ENCODE measurements at regions not wholly inside any gene's neighbourhood (a gene's known extent, or its start where the extent isn't known, plus 50 kb on each side); places are given as distances from the start of the nearest gene placed in this dataset.
"Not testable (repeated sequence)": the region's sequence is repeated elsewhere in the genome, so short reads cannot be mapped to it uniquely, and the experiment has no call there.

- intact Hi-C loops (cut with DNase I); DNase-seq (ENCODE audit: low spot score): not testable (repeated sequence)
Measured at GRCh38 chr13:65771704-65772313, 1458.3 kb downstream of the PCDH9 start.

DNA sequence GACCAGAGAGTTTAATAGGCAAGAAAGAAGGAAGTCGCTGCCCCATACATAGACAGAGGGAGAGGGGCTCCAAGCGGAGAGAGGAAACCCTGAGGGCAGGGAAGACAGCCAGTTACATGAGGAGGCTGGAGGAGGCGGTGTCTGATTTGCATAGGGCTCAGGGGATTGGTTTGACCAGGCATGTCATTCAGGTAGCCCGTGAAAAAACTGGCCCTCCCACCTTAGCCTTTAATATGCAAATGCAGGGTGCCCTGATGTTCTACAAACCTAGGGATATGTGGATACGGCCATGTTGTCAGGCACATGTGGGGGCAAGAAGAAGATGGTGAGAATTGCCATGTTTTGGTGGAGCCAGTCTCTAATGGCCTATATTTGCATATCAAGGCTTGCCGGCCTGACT, 1461.6 kb downstream of the PCDH9 start:
- intact Hi-C loops (cut with DNase I) = no loop called here

DNA sequence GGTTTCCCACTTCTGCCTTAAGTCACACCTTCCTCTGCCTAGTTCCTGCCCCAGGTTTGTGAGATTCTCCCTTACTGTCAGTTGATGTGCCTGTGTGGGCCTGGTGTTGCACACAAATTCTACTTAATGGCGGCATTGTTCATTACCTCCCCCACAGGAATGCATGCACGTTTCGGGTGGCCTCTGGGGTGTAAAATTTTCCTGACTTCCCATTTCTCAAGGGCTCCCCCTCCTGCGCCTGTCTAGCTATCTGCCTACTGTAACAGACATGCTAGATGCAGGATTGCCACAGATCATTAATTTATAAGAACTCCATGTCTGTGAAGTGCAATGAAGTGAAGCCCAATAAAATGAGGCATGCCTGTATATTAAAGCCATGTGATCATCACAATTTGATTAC, 1466.3 kb downstream of the PCDH9 start:
- intact Hi-C loops (cut with DNase I) = no loop called here
- no peak for DNase-seq (ENCODE audit: low spot score)

More for the DNA sequence above, 1461.6 kb downstream of the PCDH9 start:
- no peak for DNase-seq (ENCODE audit: low spot score)

- intact Hi-C loops (cut with DNase I) = no loop called here
Measured at GRCh38 chr13:65762012-65762411, 1468.1 kb downstream of the PCDH9 start.

DNA sequence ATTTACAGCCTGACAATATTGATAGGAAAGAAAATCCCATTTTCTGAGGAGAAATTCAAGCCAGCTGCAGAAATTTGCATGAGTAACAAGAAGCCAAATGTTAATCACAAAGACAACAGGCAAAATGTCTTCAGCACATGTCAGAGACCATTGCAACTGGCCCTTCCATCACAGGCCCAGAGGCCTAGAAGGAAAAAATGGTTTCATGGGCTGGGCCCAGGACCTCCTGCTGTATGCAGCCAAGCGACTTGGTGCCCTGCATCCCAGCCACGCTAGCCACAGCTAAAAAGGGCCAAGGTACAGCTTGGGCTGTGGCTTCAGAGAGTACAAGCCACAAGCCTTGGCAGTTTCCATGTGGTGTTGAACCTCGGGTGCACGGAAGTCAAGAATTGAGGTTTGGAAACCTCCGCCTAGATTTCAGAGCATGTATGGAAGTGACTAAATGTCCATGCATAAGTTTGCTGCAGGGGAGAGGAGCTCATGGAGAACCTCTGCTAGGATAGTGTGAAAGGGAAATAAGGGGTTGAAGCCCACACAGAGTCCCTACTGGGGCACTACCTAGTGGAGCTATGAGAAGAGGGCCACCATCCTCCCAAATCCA, 1474.0 kb downstream of the PCDH9 start:
- intact Hi-C loops (cut with DNase I) = no loop called here
- DNase-seq (ENCODE audit: low spot score) = no peak

More at GRCh38 chr13:65762012-65762411, 1468.1 kb downstream of the PCDH9 start:
- DNase-seq (ENCODE audit: low spot score) = no peak

DNA sequence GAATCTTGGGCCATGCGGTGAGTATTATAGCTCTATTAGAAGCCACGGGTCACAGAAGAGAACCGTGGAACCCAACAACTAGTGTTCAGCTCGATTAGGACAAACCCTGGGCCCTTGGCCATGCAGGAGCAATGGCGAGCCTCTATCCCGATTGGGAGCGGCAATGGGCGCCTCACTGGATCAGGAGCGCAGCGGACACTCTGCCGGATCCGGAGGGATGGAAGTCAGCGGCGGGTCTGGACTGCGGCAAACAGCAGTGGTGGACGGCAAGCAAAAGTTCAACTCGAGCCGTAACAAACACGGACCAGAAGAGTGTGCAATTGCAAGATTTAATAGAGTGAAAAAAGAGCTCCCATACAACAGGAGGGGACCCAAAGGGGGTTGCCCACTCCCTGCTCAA, 1481.9 kb downstream of the PCDH9 start:
- intact Hi-C loops (cut with DNase I) = no loop called here
- no peak for DNase-seq (ENCODE audit: low spot score)

DNA sequence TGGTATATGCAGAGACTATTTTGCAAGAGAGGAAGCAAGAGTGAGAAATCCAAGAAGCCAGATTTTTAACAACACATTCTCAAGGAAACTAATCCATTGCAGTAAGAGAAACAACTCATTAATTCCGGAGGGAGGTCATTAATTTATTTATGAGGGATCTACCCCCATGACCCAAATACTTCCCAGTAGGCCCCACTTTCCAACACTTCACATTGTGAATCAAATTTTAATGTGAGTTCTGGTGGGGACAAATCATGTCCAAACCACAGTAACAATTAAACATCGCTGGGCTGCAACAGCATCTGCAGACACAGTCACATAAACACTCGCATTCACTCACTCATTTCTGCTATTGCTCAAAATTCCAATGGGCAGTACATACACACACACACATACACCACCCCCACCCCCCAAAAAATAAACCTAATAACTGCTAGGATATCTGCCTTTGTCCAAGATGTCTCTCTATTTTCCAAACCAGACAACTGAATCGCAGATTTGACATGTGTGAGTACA, 1483.7 kb downstream of the PCDH9 start:
- DNase-seq (ENCODE audit: low spot score) = no peak
- intact Hi-C loops (cut with DNase I) = no loop called here

GRCh38 chr13:65744836-65745235, 1485.3 kb downstream of the PCDH9 start:
- no peak for DNase-seq (ENCODE audit: low spot score)
- intact Hi-C loops (cut with DNase I) = no loop called here

- intact Hi-C loops (cut with DNase I) = no loop called here
- no peak for DNase-seq (ENCODE audit: low spot score)
Measured at GRCh38 chr13:65733110-65733509, 1497.0 kb downstream of the PCDH9 start.

DNA sequence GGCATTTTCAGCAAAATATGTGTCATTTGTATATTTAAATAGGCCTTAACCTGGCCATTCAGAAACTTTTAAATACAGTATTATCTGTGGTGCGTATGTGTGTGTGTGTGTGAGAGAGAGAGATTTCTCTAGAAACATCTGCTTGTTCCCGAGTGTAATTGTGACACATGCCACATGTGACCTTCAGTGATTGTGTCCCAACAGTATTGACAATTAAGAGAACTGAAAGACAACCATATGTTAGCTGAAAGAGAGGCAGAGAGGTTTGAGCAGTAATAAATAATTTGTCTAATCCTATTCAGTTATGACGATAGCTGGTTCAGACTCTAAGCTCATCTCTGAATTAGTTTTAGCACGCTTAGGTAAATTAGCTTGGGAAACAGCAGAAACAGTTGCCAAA, 1503.1 kb downstream of the PCDH9 start:
- intact Hi-C loops (cut with DNase I) = no loop called here
- DNase-seq (ENCODE audit: low spot score) = no peak

DNA sequence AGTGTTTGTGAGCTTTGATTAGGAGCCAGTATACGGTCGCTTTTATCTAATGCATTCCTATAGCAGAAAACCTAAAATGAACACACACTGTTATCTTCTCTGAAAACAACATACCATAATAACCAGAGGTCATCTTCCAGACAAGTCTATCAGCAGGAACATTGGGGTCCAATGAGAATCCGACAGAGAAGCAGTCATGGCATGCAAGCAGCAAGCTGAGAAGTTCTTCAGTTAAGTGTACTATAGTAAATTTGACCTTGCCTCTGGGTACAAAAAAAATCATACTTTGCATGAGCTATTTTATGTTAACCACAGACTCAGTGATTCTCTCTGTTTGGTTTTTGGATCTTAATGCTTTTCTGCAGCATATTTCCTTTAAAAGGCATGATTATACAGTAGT, 1505.1 kb downstream of the PCDH9 start:
- intact Hi-C loops (cut with DNase I) = no loop called here
- DNase-seq (ENCODE audit: low spot score) = no peak

- DNase-seq (ENCODE audit: low spot score) = no peak
- intact Hi-C loops (cut with DNase I) = no loop called here
Measured at GRCh38 chr13:65724226-65724625, 1505.9 kb downstream of the PCDH9 start.

DNA sequence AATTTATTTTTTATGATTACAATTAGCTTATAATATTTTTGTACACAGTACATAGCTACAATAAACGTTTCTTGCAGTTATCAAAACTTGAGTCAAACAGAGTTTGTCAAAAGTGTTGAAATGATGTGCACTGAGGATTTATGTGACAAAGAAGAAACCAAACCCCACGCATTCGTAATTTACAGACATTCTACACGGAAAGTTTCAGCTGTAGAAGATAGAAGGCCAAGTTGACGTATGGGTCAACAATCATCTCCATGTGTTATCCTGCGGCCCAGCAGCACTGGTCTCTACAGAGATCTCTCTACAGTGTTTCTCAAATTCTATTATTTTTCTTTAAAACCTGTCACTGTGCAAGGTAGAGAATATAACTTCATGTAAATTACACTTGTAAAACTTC, 1507.6 kb downstream of the PCDH9 start:
- intact Hi-C loops (cut with DNase I) = no loop called here
- no peak for DNase-seq (ENCODE audit: low spot score)

DNA sequence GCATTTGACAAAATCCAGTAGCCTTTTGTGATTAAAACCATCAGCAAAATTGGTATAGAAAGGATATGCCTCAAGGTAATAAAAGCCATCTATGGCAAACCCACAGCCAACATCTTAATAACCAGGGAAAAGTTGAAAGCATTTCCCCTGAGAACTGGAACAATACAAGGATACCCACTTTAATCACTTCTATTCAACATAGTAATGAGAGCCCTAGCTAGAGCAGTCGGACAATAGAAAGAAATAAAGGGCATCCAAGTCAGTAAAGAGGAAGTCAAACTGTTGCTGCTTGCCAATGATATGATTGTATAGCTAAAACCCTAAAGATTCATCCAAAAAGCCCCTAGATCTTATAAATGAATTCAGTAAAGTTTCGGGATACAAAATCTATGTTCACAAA, 1510.3 kb downstream of the PCDH9 start:
- intact Hi-C loops (cut with DNase I) = no loop called here
- no peak for DNase-seq (ENCODE audit: low spot score)

GRCh38 chr13:65710514-65710913, 1519.6 kb downstream of the PCDH9 start:
- intact Hi-C loops (cut with DNase I) = no loop called here
- DNase-seq (ENCODE audit: low spot score) = no peak

DNA sequence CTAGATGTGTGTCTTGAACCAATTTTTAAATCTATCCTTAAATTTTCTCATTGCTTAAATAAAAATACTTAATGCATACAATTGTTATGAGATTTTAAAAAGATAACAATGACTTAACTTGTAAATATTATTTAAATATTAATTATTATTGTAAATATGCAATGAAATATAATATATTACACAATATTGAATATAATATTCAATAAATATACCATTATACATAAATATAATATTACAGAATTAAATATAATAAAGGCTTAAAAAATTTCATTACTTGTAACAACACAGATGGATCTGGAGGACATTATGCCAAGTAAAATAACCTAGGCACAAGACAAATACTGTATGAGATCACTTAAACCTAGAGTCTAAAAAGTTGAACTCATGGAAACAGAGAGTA, 1532.3 kb downstream of the PCDH9 start:
- intact Hi-C loops (cut with DNase I) = no loop called here

GRCh38 chr13:65679240-65679639, 1550.9 kb downstream of the PCDH9 start:
- intact Hi-C loops (cut with DNase I) = no loop called here
- no peak for DNase-seq (ENCODE audit: low spot score)

More for the DNA sequence above, 1532.3 kb downstream of the PCDH9 start:
- no peak for DNase-seq (ENCODE audit: low spot score)

DNA sequence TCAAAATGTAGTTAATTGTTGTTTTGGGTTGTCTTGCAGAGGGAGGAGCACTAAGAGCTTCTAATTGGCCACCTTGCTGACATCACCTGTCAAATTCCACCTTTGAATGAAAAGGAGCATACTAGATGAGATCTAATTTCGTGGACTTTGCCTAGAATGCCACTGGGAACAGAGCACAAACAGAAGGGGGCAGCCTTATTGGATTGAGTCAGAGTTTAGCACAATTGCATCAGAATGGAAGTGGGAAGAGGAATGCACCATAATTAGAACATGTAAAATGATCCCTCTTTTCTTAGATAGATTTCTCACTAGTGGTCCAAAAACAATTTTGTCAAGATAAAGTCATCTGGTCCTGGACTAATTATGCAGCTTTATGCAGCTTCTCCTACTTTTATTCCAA, 1552.2 kb downstream of the PCDH9 start:
- intact Hi-C loops (cut with DNase I) = no loop called here
- no peak for DNase-seq (ENCODE audit: low spot score)

DNA sequence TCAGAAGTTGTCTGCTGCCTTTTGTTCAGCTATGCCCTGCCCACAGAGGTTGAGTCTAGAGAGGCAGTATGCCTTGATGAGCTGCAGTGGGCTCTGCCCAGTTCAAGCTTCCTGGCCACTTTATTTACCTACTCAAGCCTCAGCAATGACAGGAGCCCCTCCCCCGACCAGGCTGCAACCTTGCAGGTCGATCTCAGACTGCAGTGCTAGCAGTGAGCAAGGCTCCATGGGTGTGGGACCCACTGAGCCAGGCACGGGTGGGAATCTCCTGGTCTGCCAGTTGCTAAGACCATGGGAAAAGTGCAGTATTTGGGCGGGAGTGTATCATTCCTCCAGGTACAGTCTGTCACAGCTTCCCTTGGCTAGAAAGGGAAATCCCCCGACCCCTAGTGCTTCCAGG, 1554.8 kb downstream of the PCDH9 start:
- intact Hi-C loops (cut with DNase I); DNase-seq (ENCODE audit: low spot score): not testable (repeated sequence)

GRCh38 chr13:65670014-65670625, 1560.0 kb downstream of the PCDH9 start:
- no peak for DNase-seq (ENCODE audit: low spot score)
- intact Hi-C loops (cut with DNase I) = no loop called here

GRCh38 chr13:65660731-65661130, 1569.4 kb downstream of the PCDH9 start:
- no peak for DNase-seq (ENCODE audit: low spot score)
- intact Hi-C loops (cut with DNase I) = no loop called here

Data from cardiac septum (tissue), 1 donor.